ENCODE measurements at regions not wholly inside any gene's neighbourhood (a gene's known extent, or its start where the extent isn't known, plus 50 kb on each side); places are given as distances from the start of the nearest gene placed in this dataset.

- H3K4me1 Mint-ChIP-seq, result no peaks in the 10 kb centered on the region
- no peak overlapping the region for H3K4me3 Mint-ChIP-seq
- CTCF ChIA-PET, result no interaction called here
- H3K27ac Mint-ChIP-seq, result no peak overlapping the region
- POLR2A ChIA-PET, result no interaction called here
- Histone ChIP-seq H3K4me1 (ENCODE audit: insufficient read depth, low read length) (no peaks in the 10 kb centered on the region), H3K4me3 (ENCODE audit: low read length) (no peak overlapping the region), H3K36me3 (ENCODE audit: insufficient read depth, low read length) (no peaks in the 10 kb centered on the region), H3K9me3 (ENCODE audit: low read length) (no peaks in the 10 kb centered on the region), H3K27me3 (ENCODE audit: insufficient read depth, low read length, poor library complexity, severe bottlenecking) (no peaks in the 10 kb centered on the region), H3K27ac (ENCODE audit: low read depth, low read length) (no peak overlapping the region)
- peaks cover 14 to 19% of the 10 kb centered on the region in 2 donors for H3K27me3 Mint-ChIP-seq
- DNase-seq, result no peak
- H3K9me3 Mint-ChIP-seq, result peaks cover 0 to 4% (median 0%) of the 10 kb centered on the region in 5 donors
- H3K36me3 Mint-ChIP-seq, result no peaks in the 10 kb centered on the region
Observed at GRCh38 chr22:47854251-47854650, 1091.8 kb downstream of the TBC1D22A start.

GRCh38 chr22:47853750-47854149, 1091.3 kb downstream of the TBC1D22A start:
- ChIA-PET POLR2A (no interaction called here), CTCF (no interaction called here)
- no peaks in the 10 kb centered on the region for H3K36me3 ChIP-seq (ENCODE audit: insufficient read depth, low read length)
- no peaks in the 10 kb centered on the region for H3K4me1 ChIP-seq (ENCODE audit: insufficient read depth, low read length)
- no peaks in the 10 kb centered on the region for H3K27me3 ChIP-seq (ENCODE audit: insufficient read depth, low read length, poor library complexity, severe bottlenecking)
- no peak overlapping the region for H3K4me3 Mint-ChIP-seq
- H3K27me3 Mint-ChIP-seq, result peaks cover 14 to 21% of the 10 kb centered on the region in 2 donors
- H3K27ac ChIP-seq (ENCODE audit: low read depth, low read length), result no peak overlapping the region
- DNase-seq, result no peak
- no peak overlapping the region for H3K27ac Mint-ChIP-seq
- peaks cover 0 to under 1% (median 0%) of the 10 kb centered on the region in 5 donors for H3K9me3 Mint-ChIP-seq
- no peaks in the 10 kb centered on the region for H3K36me3 Mint-ChIP-seq
- no peaks in the 10 kb centered on the region for H3K9me3 ChIP-seq (ENCODE audit: low read length)
- H3K4me1 Mint-ChIP-seq, result no peaks in the 10 kb centered on the region
- H3K4me3 ChIP-seq (ENCODE audit: low read length), result no peak overlapping the region

- ChIA-PET CTCF (no interaction called here), POLR2A (no interaction called here)
- H3K36me3 Mint-ChIP-seq, result no peaks in the 10 kb centered on the region
- no peaks in the 10 kb centered on the region for H3K9me3 ChIP-seq (ENCODE audit: low read length)
- no peak for DNase-seq
- no peaks in the 10 kb centered on the region for H3K27me3 ChIP-seq (ENCODE audit: insufficient read depth, low read length, poor library complexity, severe bottlenecking)
- no peaks in the 10 kb centered on the region for H3K4me1 Mint-ChIP-seq
- H3K9me3 Mint-ChIP-seq, result no peaks in the 10 kb centered on the region
- no peak overlapping the region for H3K4me3 Mint-ChIP-seq
- H3K27ac ChIP-seq (ENCODE audit: low read depth, low read length), result no peak overlapping the region
- no peaks in the 10 kb centered on the region for H3K4me1 ChIP-seq (ENCODE audit: insufficient read depth, low read length)
- peaks cover 10 to 27% of the 10 kb centered on the region in 2 donors for H3K27me3 Mint-ChIP-seq
- H3K27ac Mint-ChIP-seq, result no peak overlapping the region
- H3K4me3 ChIP-seq (ENCODE audit: low read length), result no peak overlapping the region
- H3K36me3 ChIP-seq (ENCODE audit: insufficient read depth, low read length), result no peaks in the 10 kb centered on the region
Observed at GRCh38 chr22:47851586-47851985, 1089.1 kb downstream of the TBC1D22A start.

GRCh38 chr22:47850644-47851151, 1088.2 kb downstream of the TBC1D22A start:
- CTCF ChIA-PET, result no interaction called here
- H3K4me1 ChIP-seq (ENCODE audit: insufficient read depth, low read length), result no peaks in the 10 kb centered on the region
- no peaks in the 10 kb centered on the region for H3K9me3 Mint-ChIP-seq

GRCh38 chr22:47849576-47849975, 1087.1 kb downstream of the TBC1D22A start:
- Histone ChIP-seq H3K27me3 (ENCODE audit: insufficient read depth, low read length, poor library complexity, severe bottlenecking) (no peaks in the 10 kb centered on the region), H3K4me1 (ENCODE audit: insufficient read depth, low read length) (no peaks in the 10 kb centered on the region), H3K9me3 (ENCODE audit: low read length) (no peaks in the 10 kb centered on the region), H3K36me3 (ENCODE audit: insufficient read depth, low read length) (no peaks in the 10 kb centered on the region), H3K4me3 (ENCODE audit: low read length) (no peak overlapping the region), H3K27ac (ENCODE audit: low read depth, low read length) (no peak overlapping the region)
- ChIA-PET CTCF (no interaction called here), POLR2A (no interaction called here)
- H3K4me3 Mint-ChIP-seq, result no peak overlapping the region
- H3K4me1 Mint-ChIP-seq, result no peaks in the 10 kb centered on the region
- H3K9me3 Mint-ChIP-seq, result no peaks in the 10 kb centered on the region
- no peak for DNase-seq
- H3K36me3 Mint-ChIP-seq, result no peaks in the 10 kb centered on the region
- H3K27ac Mint-ChIP-seq, result no peak overlapping the region
- peaks cover 10 to 34% of the 10 kb centered on the region in 2 donors for H3K27me3 Mint-ChIP-seq

More at GRCh38 chr22:47850644-47851151, 1088.2 kb downstream of the TBC1D22A start:
- POLR2A ChIA-PET, result no interaction called here
- Mint-ChIP-seq H3K27me3 (peaks cover 10 to 27% of the 10 kb centered on the region in 2 donors), H3K4me1 (no peaks in the 10 kb centered on the region), H3K4me3 (no peak overlapping the region), H3K36me3 (no peaks in the 10 kb centered on the region), H3K27ac (no peak overlapping the region)
- no peak overlapping the region for H3K4me3 ChIP-seq (ENCODE audit: low read length)
- H3K27ac ChIP-seq (ENCODE audit: low read depth, low read length), result no peak overlapping the region
- no peaks in the 10 kb centered on the region for H3K27me3 ChIP-seq (ENCODE audit: insufficient read depth, low read length, poor library complexity, severe bottlenecking)
- no peaks in the 10 kb centered on the region for H3K9me3 ChIP-seq (ENCODE audit: low read length)
- no peak for DNase-seq
- H3K36me3 ChIP-seq (ENCODE audit: insufficient read depth, low read length), result no peaks in the 10 kb centered on the region

- Mint-ChIP-seq H3K9me3 (no peaks in the 10 kb centered on the region), H3K36me3 (no peaks in the 10 kb centered on the region), H3K4me1 (no peaks in the 10 kb centered on the region), H3K27ac (no peak overlapping the region), H3K4me3 (no peak overlapping the region), H3K27me3 (peaks cover 9 to 35% of the 10 kb centered on the region in 2 donors)
- H3K4me1 ChIP-seq (ENCODE audit: insufficient read depth, low read length), result no peaks in the 10 kb centered on the region
- no peak for DNase-seq
- H3K9me3 ChIP-seq (ENCODE audit: low read length), result no peaks in the 10 kb centered on the region
- CTCF ChIA-PET, result no interaction called here
- no peak overlapping the region for H3K4me3 ChIP-seq (ENCODE audit: low read length)
- POLR2A ChIA-PET, result no interaction called here
- no peaks in the 10 kb centered on the region for H3K36me3 ChIP-seq (ENCODE audit: insufficient read depth, low read length)
- H3K27me3 ChIP-seq (ENCODE audit: insufficient read depth, low read length, poor library complexity, severe bottlenecking), result no peaks in the 10 kb centered on the region
- no peak overlapping the region for H3K27ac ChIP-seq (ENCODE audit: low read depth, low read length)
Observed at GRCh38 chr22:47848184-47848920, 1085.9 kb downstream of the TBC1D22A start.

GRCh38 chr22:47847131-47847890, 1084.9 kb downstream of the TBC1D22A start:
- Histone ChIP-seq H3K27me3 (ENCODE audit: insufficient read depth, low read length, poor library complexity, severe bottlenecking) (no peaks in the 10 kb centered on the region), H3K4me3 (ENCODE audit: low read length) (no peak overlapping the region), H3K9me3 (ENCODE audit: low read length) (no peaks in the 10 kb centered on the region), H3K27ac (ENCODE audit: low read depth, low read length) (no peak overlapping the region), H3K36me3 (ENCODE audit: insufficient read depth, low read length) (no peaks in the 10 kb centered on the region), H3K4me1 (ENCODE audit: insufficient read depth, low read length) (no peaks in the 10 kb centered on the region)
- Mint-ChIP-seq H3K4me3 (no peak overlapping the region), H3K27ac (no peak overlapping the region), H3K36me3 (no peaks in the 10 kb centered on the region), H3K4me1 (no peaks in the 10 kb centered on the region), H3K27me3 (peaks cover 6 to 36% of the 10 kb centered on the region in 2 donors), H3K9me3 (no peaks in the 10 kb centered on the region)
- ChIA-PET POLR2A (no interaction called here), CTCF (no interaction called here)
- no peak for DNase-seq

- no peak overlapping the region for H3K4me3 Mint-ChIP-seq
- H3K4me3 ChIP-seq (ENCODE audit: low read length), result no peak overlapping the region
Observed at GRCh38 chr22:47846206-47846605, 1083.8 kb downstream of the TBC1D22A start.

More at GRCh38 chr22:47846206-47846605, 1083.8 kb downstream of the TBC1D22A start:
- H3K27me3 ChIP-seq (ENCODE audit: insufficient read depth, low read length, poor library complexity, severe bottlenecking), result no peaks in the 10 kb centered on the region
- Mint-ChIP-seq H3K9me3 (no peaks in the 10 kb centered on the region), H3K27ac (no peak overlapping the region), H3K27me3 (peaks cover 3 to 32% of the 10 kb centered on the region in 2 donors), H3K4me1 (no peaks in the 10 kb centered on the region), H3K36me3 (no peaks in the 10 kb centered on the region)
- ChIA-PET POLR2A (no interaction called here), CTCF (no interaction called here)
- H3K4me1 ChIP-seq (ENCODE audit: insufficient read depth, low read length), result no peaks in the 10 kb centered on the region
- no peaks in the 10 kb centered on the region for H3K36me3 ChIP-seq (ENCODE audit: insufficient read depth, low read length)
- no peak overlapping the region for H3K27ac ChIP-seq (ENCODE audit: low read depth, low read length)
- no peak for DNase-seq
- H3K9me3 ChIP-seq (ENCODE audit: low read length), result no peaks in the 10 kb centered on the region

Measured in CD8-positive, alpha-beta memory T cell (primary cell).